ENCODE measurements at regions not wholly inside any gene's neighbourhood (a gene's known extent, or its start where the extent isn't known, plus 50 kb on each side); places are given as distances from the start of the nearest gene placed in this dataset.
"Not testable (repeated sequence)": the region's sequence is repeated elsewhere in the genome, so short reads cannot be mapped to it uniquely, and the experiment has no call there.

- no peak for DNase-seq
Observed at GRCh38 chr4:101669832-101670188, 120.7 kb upstream of the BANK1 start.

GRCh38 chr4:101669138-101669831 lies 121.2 kb upstream of the BANK1 start:
- no peak for DNase-seq

- DNase-seq, result no peak
Observed at GRCh38 chr4:101667348-101667747, 123.2 kb upstream of the BANK1 start.

- DNase-seq, result no peak
Observed at GRCh38 chr4:101660607-101661006, 129.9 kb upstream of the BANK1 start.

- DNase-seq, result no peak
Observed at GRCh38 chr4:101655857-101656256, 134.7 kb upstream of the BANK1 start.

GRCh38 chr4:101655005-101655404 lies 135.5 kb upstream of the BANK1 start:
- no peak for DNase-seq

- DNase-seq, result no peak
Observed at GRCh38 chr4:101651778-101652177, 138.8 kb upstream of the BANK1 start.

GRCh38 chr4:101649790-101650515 lies 140.6 kb upstream of the BANK1 start:
- DNase-seq, result no peak

- no peak for DNase-seq
Observed at GRCh38 chr4:101647710-101648034, 142.9 kb upstream of the BANK1 start.

GRCh38 chr4:101644516-101644915 lies 146.0 kb upstream of the BANK1 start:
- DNase-seq, result no peak

GRCh38 chr4:101643186-101643837 lies 147.2 kb upstream of the BANK1 start:
- no peak for DNase-seq

GRCh38 chr4:101632766-101633165 lies 157.8 kb upstream of the BANK1 start:
- not testable (repeated sequence) for DNase-seq

GRCh38 chr4:101630319-101630986 lies 160.1 kb upstream of the BANK1 start:
- no peak for DNase-seq

GRCh38 chr4:101621120-101621519 lies 169.4 kb upstream of the BANK1 start:
- no peak for DNase-seq

- DNase-seq, result no peak
Observed at GRCh38 chr4:101615652-101616051, 174.9 kb upstream of the BANK1 start.

GRCh38 chr4:101606989-101607388 lies 183.5 kb upstream of the BANK1 start:
- DNase-seq, result not testable (repeated sequence)

GRCh38 chr4:101604976-101605375 lies 185.6 kb upstream of the BANK1 start:
- no peak for DNase-seq

GRCh38 chr4:101600287-101600686 lies 190.2 kb upstream of the BANK1 start:
- DNase-seq, result no peak

GRCh38 chr4:101599620-101600019 lies 190.9 kb upstream of the BANK1 start:
- no peak for DNase-seq

GRCh38 chr4:101596781-101597552 lies 193.6 kb upstream of the BANK1 start:
- no peak for DNase-seq

GRCh38 chr4:101594588-101594987 lies 195.9 kb upstream of the BANK1 start:
- no peak for DNase-seq

- no peak for DNase-seq
Observed at GRCh38 chr4:101593666-101594065, 196.9 kb upstream of the BANK1 start.

GRCh38 chr4:101584306-101584705 lies 206.2 kb upstream of the BANK1 start:
- no peak for DNase-seq

Data from activated CD8-positive, alpha-beta memory T cell treated with anti-CD3 and anti-CD28 coated beads, Interleukin-2, amount 50 U/mL, for 48 hours (primary cell).